ENCODE measurements at regions not wholly inside any gene's neighbourhood (a gene's known extent, or its start where the extent isn't known, plus 50 kb on each side); places are given as distances from the start of the nearest gene placed in this dataset.

- H3K27me3 ChIP-seq (ENCODE audit: control insufficient read depth, insufficient read depth, low read length, poor library complexity, severe bottlenecking) = no peaks in the 10 kb centered on the region
- 88 to 89% methylated on average over 3 of the region's 3 CpGs for WGBS, 2 experiments
- H3K36me3 ChIP-seq (ENCODE audit: control insufficient read depth, insufficient read depth, low read length) = no peaks in the 10 kb centered on the region
- no peaks in the 10 kb centered on the region for H3K9me3 ChIP-seq (ENCODE audit: control insufficient read depth, low read length)
- no peak overlapping the region for H3K27ac ChIP-seq (ENCODE audit: insufficient read depth, low read depth, low read length, poor library complexity, severe bottlenecking)
- no peak overlapping the region for H3K4me3 ChIP-seq (ENCODE audit: insufficient read depth, low read depth, low read length)
- H3K4me1 ChIP-seq (ENCODE audit: control insufficient read depth, insufficient read depth, low read length) = no peaks in the 10 kb centered on the region
Measured at GRCh38 chr1:90809996-90810395, 92.9 kb upstream of the BARHL2 start.

- H3K4me3 ChIP-seq (ENCODE audit: insufficient read depth, low read depth, low read length) = no peak overlapping the region
- H3K27me3 ChIP-seq (ENCODE audit: control insufficient read depth, insufficient read depth, low read length, poor library complexity, severe bottlenecking) = no peaks in the 10 kb centered on the region
- H3K4me1 ChIP-seq (ENCODE audit: control insufficient read depth, insufficient read depth, low read length) = no peaks in the 10 kb centered on the region
- H3K36me3 ChIP-seq (ENCODE audit: control insufficient read depth, insufficient read depth, low read length) = no peaks in the 10 kb centered on the region
- no peaks in the 10 kb centered on the region for H3K9me3 ChIP-seq (ENCODE audit: control insufficient read depth, low read length)
- 22 to 28% methylated on average over 3 of the region's 3 CpGs for WGBS, 2 experiments
- H3K27ac ChIP-seq (ENCODE audit: insufficient read depth, low read depth, low read length, poor library complexity, severe bottlenecking) = no peak overlapping the region
Measured at GRCh38 chr1:90809093-90809492, 92.0 kb upstream of the BARHL2 start.

GRCh38 chr1:90807329-90807728, 90.2 kb upstream of the BARHL2 start:
- H3K4me3 ChIP-seq (ENCODE audit: insufficient read depth, low read depth, low read length) = no peak overlapping the region
- no peaks in the 10 kb centered on the region for H3K9me3 ChIP-seq (ENCODE audit: control insufficient read depth, low read length)
- H3K27me3 ChIP-seq (ENCODE audit: control insufficient read depth, insufficient read depth, low read length, poor library complexity, severe bottlenecking) = no peaks in the 10 kb centered on the region
- no peaks in the 10 kb centered on the region for H3K4me1 ChIP-seq (ENCODE audit: control insufficient read depth, insufficient read depth, low read length)
- H3K36me3 ChIP-seq (ENCODE audit: control insufficient read depth, insufficient read depth, low read length) = no peaks in the 10 kb centered on the region
- no peak overlapping the region for H3K27ac ChIP-seq (ENCODE audit: insufficient read depth, low read depth, low read length, poor library complexity, severe bottlenecking)

GRCh38 chr1:90802622-90803021, 85.5 kb upstream of the BARHL2 start:
- no peak overlapping the region for H3K27ac ChIP-seq (ENCODE audit: insufficient read depth, low read depth, low read length, poor library complexity, severe bottlenecking)
- no peaks in the 10 kb centered on the region for H3K9me3 ChIP-seq (ENCODE audit: control insufficient read depth, low read length)
- peaks cover 8% of the 10 kb centered on the region for H3K4me1 ChIP-seq (ENCODE audit: control insufficient read depth, insufficient read depth, low read length)
- WGBS, 2 experiments = 83 to 90% methylated on average over 1 of the region's 1 CpG
- no peaks in the 10 kb centered on the region for H3K27me3 ChIP-seq (ENCODE audit: control insufficient read depth, insufficient read depth, low read length, poor library complexity, severe bottlenecking)
- no peaks in the 10 kb centered on the region for H3K36me3 ChIP-seq (ENCODE audit: control insufficient read depth, insufficient read depth, low read length)
- no peak overlapping the region for H3K4me3 ChIP-seq (ENCODE audit: insufficient read depth, low read depth, low read length)

- Histone ChIP-seq H3K9me3 (ENCODE audit: control insufficient read depth, low read length) (no peaks in the 10 kb centered on the region), H3K27ac (ENCODE audit: insufficient read depth, low read depth, low read length, poor library complexity, severe bottlenecking) (no peak overlapping the region), H3K36me3 (ENCODE audit: control insufficient read depth, insufficient read depth, low read length) (no peaks in the 10 kb centered on the region), H3K4me3 (ENCODE audit: insufficient read depth, low read depth, low read length) (no peak overlapping the region), H3K27me3 (ENCODE audit: control insufficient read depth, insufficient read depth, low read length, poor library complexity, severe bottlenecking) (no peaks in the 10 kb centered on the region), H3K4me1 (ENCODE audit: control insufficient read depth, insufficient read depth, low read length) (peaks cover 14% of the 10 kb centered on the region)
- WGBS, 2 experiments = 38 to 45% methylated on average over 6 of the region's 6 CpGs
Measured at GRCh38 chr1:90800012-90800717, 83.1 kb upstream of the BARHL2 start.

- WGBS, 2 experiments = 91 to 97% methylated on average over 6 to 8 of the region's 8 CpGs
Measured at GRCh38 chr1:90799326-90799725, 82.2 kb upstream of the BARHL2 start.

GRCh38 chr1:90798883-90799282, 81.8 kb upstream of the BARHL2 start:
- Histone ChIP-seq H3K27me3 (ENCODE audit: control insufficient read depth, insufficient read depth, low read length, poor library complexity, severe bottlenecking) (no peaks in the 10 kb centered on the region), H3K36me3 (ENCODE audit: control insufficient read depth, insufficient read depth, low read length) (no peaks in the 10 kb centered on the region), H3K9me3 (ENCODE audit: control insufficient read depth, low read length) (no peaks in the 10 kb centered on the region), H3K27ac (ENCODE audit: insufficient read depth, low read depth, low read length, poor library complexity, severe bottlenecking) (no peak overlapping the region), H3K4me3 (ENCODE audit: insufficient read depth, low read depth, low read length) (no peak overlapping the region), H3K4me1 (ENCODE audit: control insufficient read depth, insufficient read depth, low read length) (peaks cover 21% of the 10 kb centered on the region)
- 90 to 91% methylated on average over 2 of the region's 2 CpGs for WGBS, 2 experiments

More at GRCh38 chr1:90799326-90799725, 82.2 kb upstream of the BARHL2 start:
- H3K36me3 ChIP-seq (ENCODE audit: control insufficient read depth, insufficient read depth, low read length) = no peaks in the 10 kb centered on the region
- H3K27ac ChIP-seq (ENCODE audit: insufficient read depth, low read depth, low read length, poor library complexity, severe bottlenecking) = no peak overlapping the region
- H3K4me1 ChIP-seq (ENCODE audit: control insufficient read depth, insufficient read depth, low read length) = peaks cover 21% of the 10 kb centered on the region
- no peak overlapping the region for H3K4me3 ChIP-seq (ENCODE audit: insufficient read depth, low read depth, low read length)
- H3K9me3 ChIP-seq (ENCODE audit: control insufficient read depth, low read length) = no peaks in the 10 kb centered on the region
- no peaks in the 10 kb centered on the region for H3K27me3 ChIP-seq (ENCODE audit: control insufficient read depth, insufficient read depth, low read length, poor library complexity, severe bottlenecking)

- 83 to 92% methylated on average over 1 of the region's 1 CpG for WGBS, 2 experiments
- no peak overlapping the region for H3K4me3 ChIP-seq (ENCODE audit: insufficient read depth, low read depth, low read length)
- no peak overlapping the region for H3K27ac ChIP-seq (ENCODE audit: insufficient read depth, low read depth, low read length, poor library complexity, severe bottlenecking)
- H3K9me3 ChIP-seq (ENCODE audit: control insufficient read depth, low read length) = no peaks in the 10 kb centered on the region
- no peaks in the 10 kb centered on the region for H3K27me3 ChIP-seq (ENCODE audit: control insufficient read depth, insufficient read depth, low read length, poor library complexity, severe bottlenecking)
- peaks cover 21% of the 10 kb centered on the region for H3K4me1 ChIP-seq (ENCODE audit: control insufficient read depth, insufficient read depth, low read length)
- no peaks in the 10 kb centered on the region for H3K36me3 ChIP-seq (ENCODE audit: control insufficient read depth, insufficient read depth, low read length)
Measured at GRCh38 chr1:90798344-90798743, 81.2 kb upstream of the BARHL2 start.

- Histone ChIP-seq H3K9me3 (ENCODE audit: control insufficient read depth, low read length) (no peaks in the 10 kb centered on the region), H3K36me3 (ENCODE audit: control insufficient read depth, insufficient read depth, low read length) (no peaks in the 10 kb centered on the region), H3K27me3 (ENCODE audit: control insufficient read depth, insufficient read depth, low read length, poor library complexity, severe bottlenecking) (no peaks in the 10 kb centered on the region), H3K27ac (ENCODE audit: insufficient read depth, low read depth, low read length, poor library complexity, severe bottlenecking) (no peak overlapping the region), H3K4me3 (ENCODE audit: insufficient read depth, low read depth, low read length) (no peak overlapping the region), H3K4me1 (ENCODE audit: control insufficient read depth, insufficient read depth, low read length) (peaks cover 20% of the 10 kb centered on the region)
- 48 to 56% methylated on average over 2 of the region's 2 CpGs for WGBS, 2 experiments
Measured at GRCh38 chr1:90795431-90795830, 78.3 kb upstream of the BARHL2 start.

GRCh38 chr1:90786709-90787108, 69.6 kb upstream of the BARHL2 start:
- Histone ChIP-seq H3K36me3 (ENCODE audit: control insufficient read depth, insufficient read depth, low read length) (no peaks in the 10 kb centered on the region), H3K27me3 (ENCODE audit: control insufficient read depth, insufficient read depth, low read length, poor library complexity, severe bottlenecking) (no peaks in the 10 kb centered on the region), H3K4me3 (ENCODE audit: insufficient read depth, low read depth, low read length) (no peak overlapping the region), H3K9me3 (ENCODE audit: control insufficient read depth, low read length) (no peaks in the 10 kb centered on the region), H3K4me1 (ENCODE audit: control insufficient read depth, insufficient read depth, low read length) (peaks cover 2% of the 10 kb centered on the region), H3K27ac (ENCODE audit: insufficient read depth, low read depth, low read length, poor library complexity, severe bottlenecking) (no peak overlapping the region)
- WGBS, 2 experiments = 95% methylated on average over 3 of the region's 3 CpGs
